Esophagus squamous epithelium (tissue), 5 donors: ENCODE measurements at regions not wholly inside any gene's neighbourhood (a gene's known extent, or its start where the extent isn't known, plus 50 kb on each side); places are given as distances from the start of the nearest gene placed in this dataset.
"Not testable (repeated sequence)": the region's sequence is repeated elsewhere in the genome, so short reads cannot be mapped to it uniquely, and the experiment has no call there.

Experiments used
- DNase-seq: peaks from one replicate; lab custom pipeline; 2025; lab: John Stamatoyannopoulos, UW
- H3K27ac ChIP-seq, 4 donors: fragments of 200-600 bp; sonication (generic); one replicate each; pipeline ENCODE4 v1.5.1; 2016 to 2019; ENCODE audit warnings: mild to moderate bottlenecking in 1 of 4
- H3K27me3 ChIP-seq, 4 donors: fragments of 200-600 bp; sonication (generic); 1 replicate in 3 of 4; 2 replicates in 1 of 4; pipeline versions ENCODE4 v1.5.1 to v1.6.0; 2017 to 2021; ENCODE audit warnings: antibody characterized with exemption in 1 of 4
- H3K36me3 ChIP-seq, 3 donors: fragments of 200-600 bp; sonication (generic); one replicate each; pipeline ENCODE4 v1.5.1; 2016 to 2019
- H3K4me1 ChIP-seq, 3 donors: fragments of 200-600 bp; sonication (generic); one replicate each; pipeline ENCODE4 v1.5.1; 2017 to 2019
- H3K4me3 ChIP-seq, 4 donors: fragments of 200-600 bp; sonication (generic); 1 replicate in 3 of 4; 2 replicates in 1 of 4; pipeline ENCODE4 v1.5.1; 2016 to 2019; ENCODE audit warnings: mild to moderate bottlenecking in 2 of 4, moderate library complexity in 1 of 4
- H3K9me3 ChIP-seq, 3 donors: fragments of 200-600 bp; sonication (generic); one replicate each; pipeline ENCODE4 v1.5.1; 2016 to 2019
- CTCF ChIP-seq, 6 experiments: fragments of 450-650 bp in 4 of 6; fragments of 200-600 bp in 2 of 6; sonication (generic) in 2 of 6; IDR thresholded peaks; one replicate each; pipeline ENCODE4 v1.5.1; 2016 to 2019; ENCODE audit warnings: antibody characterized with exemption in 6 of 6, mild to moderate bottlenecking in 4 of 6, moderate library complexity in 4 of 6
- POLR2A ChIP-seq, 4 donors: fragments of 450-650 bp; IDR thresholded peaks; one replicate each; pipeline ENCODE4 v1.6.1; 2017; ENCODE audit warnings: antibody characterized with exemption in 4 of 4, mild to moderate bottlenecking in 4 of 4, moderate library complexity in 3 of 4
- WGBS, 2 donors: methylation state at CpG; one replicate each; pipeline ENCODE4 v1.1.5; 2018; 5-methylcytosine and 5-hydroxymethylcytosine counted together
- intact Hi-C: fragments of 100-400 bp; cut with DNase I; formaldehyde crosslinking; loops from one replicate; pipeline ENCODE4 v1.15.0; 2022
- donor health status: DM: yes; HTN: yes; CAD: no.

- no peak for TF ChIP-seq CTCF (IDR thresholded peaks at IDR 0.05)
- TF ChIP-seq POLR2A (IDR thresholded peaks at IDR 0.05): no peak
- 92 to 93% methylated on average over 2 of the region's 2 CpGs for WGBS, 2 donors
- H3K9me3 ChIP-seq: peaks cover 0 to 10% (median 0%) of the 10 kb centered on the region in 3 donors
- intact Hi-C loops: no loop called here
- no peak for DNase-seq
- no peak overlapping the region for H3K27ac ChIP-seq
- no peak overlapping the region for H3K4me3 ChIP-seq
- no peaks in the 10 kb centered on the region for H3K36me3 ChIP-seq
- H3K4me1 ChIP-seq: no peaks in the 10 kb centered on the region
- H3K27me3 ChIP-seq: no peaks in the 10 kb centered on the region
These were observed 361.1 kb upstream of the ATP10A start for GRCh38 chr15:26224266-26224665.

- no peaks in the 10 kb centered on the region for H3K27me3 ChIP-seq
- intact Hi-C loops: no loop called here
- H3K4me1 ChIP-seq: no peaks in the 10 kb centered on the region
- no peaks in the 10 kb centered on the region for H3K36me3 ChIP-seq
- H3K27ac ChIP-seq: no peak overlapping the region
- H3K9me3 ChIP-seq: peaks cover 0 to 10% (median 0%) of the 10 kb centered on the region in 3 donors
- no peak for DNase-seq
- no peak for TF ChIP-seq POLR2A (IDR thresholded peaks at IDR 0.05)
- TF ChIP-seq CTCF (IDR thresholded peaks at IDR 0.05): no peak
- H3K4me3 ChIP-seq: no peak overlapping the region
- WGBS, 2 donors: 62 to 65% methylated on average over 2 of the region's 2 CpGs
These were observed 360.6 kb upstream of the ATP10A start for GRCh38 chr15:26223720-26224119.

GRCh38 chr15:26222781-26223180 is 359.7 kb upstream of the ATP10A start:
- 14 to 40% methylated on average over 2 to 3 of the region's 3 CpGs for WGBS, 2 donors
- no peak for DNase-seq
- intact Hi-C loops: no loop called here
- no peak overlapping the region for H3K4me3 ChIP-seq
- TF ChIP-seq CTCF (IDR thresholded peaks at IDR 0.05): no peak
- no peak for TF ChIP-seq POLR2A (IDR thresholded peaks at IDR 0.05)
- no peak overlapping the region for H3K27ac ChIP-seq
- peaks cover 0 to 5% (median 0%) of the 10 kb centered on the region in 3 donors for H3K9me3 ChIP-seq
- no peaks in the 10 kb centered on the region for H3K27me3 ChIP-seq
- H3K36me3 ChIP-seq: no peaks in the 10 kb centered on the region
- no peaks in the 10 kb centered on the region for H3K4me1 ChIP-seq

- intact Hi-C loops, H3K4me3 ChIP-seq, H3K9me3 ChIP-seq, H3K36me3 ChIP-seq, H3K27ac ChIP-seq, DNase-seq, H3K27me3 ChIP-seq, H3K4me1 ChIP-seq: not testable (repeated sequence)
- WGBS, 2 donors: 71 to 72% methylated on average over 2 of the region's 2 CpGs
These were observed 353.9 kb upstream of the ATP10A start for GRCh38 chr15:26217043-26217442.

- Histone ChIP-seq H3K4me3 (no peak overlapping the region), H3K4me1 (no peaks in the 10 kb centered on the region), H3K9me3 (peaks cover 0 to 4% (median 0%) of the 10 kb centered on the region in 3 donors), H3K27me3 (no peaks in the 10 kb centered on the region), H3K36me3 (no peaks in the 10 kb centered on the region), H3K27ac (no peak overlapping the region)
- WGBS, 2 donors: 63 to 89% methylated on average over 3 of the region's 3 CpGs
- no peak for DNase-seq
- intact Hi-C loops: no loop called here
- TF ChIP-seq CTCF (IDR thresholded peaks at IDR 0.05) (no peak), POLR2A (IDR thresholded peaks at IDR 0.05) (no peak)
These were observed 351.2 kb upstream of the ATP10A start for GRCh38 chr15:26214290-26214689.

GRCh38 chr15:26213427-26213826 is 350.3 kb upstream of the ATP10A start:
- no peak for TF ChIP-seq CTCF (IDR thresholded peaks at IDR 0.05)
- Histone ChIP-seq H3K4me3 (no peak overlapping the region), H3K27ac (no peak overlapping the region), H3K27me3 (no peaks in the 10 kb centered on the region), H3K36me3 (no peaks in the 10 kb centered on the region), H3K9me3 (peaks cover 0 to 4% (median 0%) of the 10 kb centered on the region in 3 donors), H3K4me1 (no peaks in the 10 kb centered on the region)
- DNase-seq: no peak
- intact Hi-C loops: no loop called here
- 77 to 80% methylated on average over 2 of the region's 2 CpGs for WGBS, 2 donors
